Left cardiac atrium (tissue), 4 donors: ENCODE measurements at regions not wholly inside any gene's neighbourhood (a gene's known extent, or its start where the extent isn't known, plus 50 kb on each side); places are given as distances from the start of the nearest gene placed in this dataset.
"Not testable (repeated sequence)": the region's sequence is repeated elsewhere in the genome, so short reads cannot be mapped to it uniquely, and the experiment has no call there.

Experiments used
- ATAC-seq, 2 donors: fragments of 200-7000 bp; cut with Tn5 transposase; one replicate each; pipeline ENCODE4 v1.9.1; 2020; ENCODE audit warnings: mild to moderate bottlenecking in 2 of 2, moderate library complexity in 2 of 2
- DNase-seq: peaks from one replicate; pipeline ENCODE4 v3.0.0-alpha.2; 2020
- intact Hi-C, 2 donors: fragments of 100-400 bp; cut with DNase I; formaldehyde crosslinking; loops; one replicate each; pipeline versions ENCODE4 v1.14.1 to v1.15.1; 2022 to 2023
- donor health status: DM: no; HTN: yes; CAD: no.
- donor health status: DM: no; HTN: yes; CAD: no; lungs with severe emphysema.
- donor health status: DM: yes; HTN: yes; CAD: no.
- donor health status: Dilated cardiomyopathy.

DNA sequence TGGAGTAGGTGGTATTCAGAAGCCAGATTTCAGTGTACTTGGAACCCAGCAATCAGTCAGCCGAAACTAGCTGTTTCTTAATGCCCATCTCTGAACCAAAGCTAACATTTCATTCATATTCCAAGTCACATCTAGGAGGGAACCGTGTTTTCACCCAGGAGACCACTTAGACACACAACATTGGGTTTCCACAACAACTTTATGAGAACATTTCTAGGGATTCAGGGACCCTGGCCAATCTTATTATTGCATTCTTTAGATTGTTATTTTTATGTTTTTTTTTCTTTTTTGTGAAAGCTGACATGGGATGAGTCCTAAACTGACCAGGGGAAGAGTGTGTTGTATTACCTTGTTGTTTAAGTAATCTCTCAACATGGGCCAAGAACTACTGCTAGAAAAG, 72.5 kb upstream of the KIAA0040 start:
- intact Hi-C loops: no loop called here
- ATAC-seq: no peak
- no peak for DNase-seq

DNA sequence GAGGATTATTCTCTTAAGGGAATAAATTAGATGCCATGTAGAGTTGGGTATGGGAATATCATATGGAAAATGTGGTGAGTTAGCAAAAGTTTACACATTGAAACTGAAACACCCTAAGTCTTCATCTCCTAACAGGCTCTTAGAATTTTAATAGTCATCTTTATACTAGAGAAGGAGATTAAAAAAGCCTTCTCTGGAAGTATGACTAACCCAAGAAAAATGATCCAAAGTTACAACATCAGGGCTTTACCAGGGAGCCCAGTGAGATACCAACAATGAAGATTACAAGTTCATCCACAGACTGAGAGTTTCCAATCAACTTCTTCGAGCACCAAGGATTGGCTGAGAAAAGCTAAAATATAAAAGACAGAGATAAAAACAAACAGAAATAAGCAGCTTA, 70.0 kb upstream of the KIAA0040 start:
- intact Hi-C loops: no loop called here
- ATAC-seq (no peak), DNase-seq (no peak)

DNA sequence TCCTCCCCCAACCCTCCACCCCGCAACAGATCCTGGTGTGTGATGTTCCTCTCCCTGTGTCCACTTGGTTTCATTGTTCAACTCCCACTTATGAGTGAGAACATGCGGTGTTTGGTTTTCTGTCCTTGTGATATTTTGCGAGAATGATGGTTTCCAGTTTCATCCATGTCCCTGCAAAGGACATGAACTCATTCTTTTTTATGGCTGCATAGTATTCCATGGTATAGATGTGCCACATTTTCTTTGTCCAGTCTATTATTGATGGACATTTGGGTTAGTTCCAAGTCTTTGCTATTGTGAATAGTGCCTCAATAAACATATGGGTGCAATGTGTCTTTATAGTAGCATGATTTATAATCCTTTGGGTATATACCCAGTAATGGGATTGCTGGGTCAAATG, 63.7 kb upstream of the KIAA0040 start:
- DNase-seq, intact Hi-C loops, ATAC-seq: not testable (repeated sequence)

DNA sequence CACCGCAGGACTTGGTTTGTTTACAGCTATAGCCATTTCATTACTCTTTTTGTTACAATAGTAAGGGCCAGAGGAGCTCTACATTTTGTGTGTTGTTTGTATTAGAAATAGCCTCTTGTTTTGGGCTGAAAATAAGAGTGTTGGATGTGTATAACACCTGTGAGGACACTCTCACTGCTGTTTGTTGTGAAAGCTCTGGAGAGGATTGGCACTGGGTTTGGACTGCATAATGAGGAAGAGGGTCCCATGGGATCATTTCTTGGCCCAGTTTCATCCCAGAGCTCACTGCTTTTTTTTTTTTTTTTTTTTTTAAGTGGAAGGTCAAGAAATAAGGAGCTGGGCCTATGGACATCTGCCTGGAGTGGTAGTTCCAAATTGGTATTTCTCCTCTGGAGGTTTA, 61.6 kb upstream of the KIAA0040 start:
- peak in 1 of 2 donors; percentile 44 for ATAC-seq
- intact Hi-C loops: no loop called here
- DNase-seq: no peak

DNA sequence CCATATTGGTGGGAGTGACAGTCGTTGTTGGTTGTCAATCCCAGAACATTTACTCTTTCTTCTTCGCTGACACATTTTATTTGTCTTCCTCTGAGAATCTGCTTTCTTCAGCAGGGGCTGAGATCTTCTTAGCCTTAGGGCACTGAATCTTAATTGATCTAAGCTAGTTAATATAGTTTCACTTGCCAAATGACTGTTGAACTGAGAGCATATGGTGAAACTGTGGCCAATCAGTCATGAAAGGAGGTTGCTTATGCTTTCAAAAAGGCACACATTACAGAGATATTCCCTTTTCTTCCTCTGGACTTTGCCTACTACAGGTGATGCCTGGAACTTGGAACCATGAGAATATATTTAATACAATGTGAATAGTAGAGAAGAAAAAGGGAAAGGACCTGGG, 60.0 kb upstream of the KIAA0040 start:
- no peak for ATAC-seq
- DNase-seq: no peak
- intact Hi-C loops: no loop called here

DNA sequence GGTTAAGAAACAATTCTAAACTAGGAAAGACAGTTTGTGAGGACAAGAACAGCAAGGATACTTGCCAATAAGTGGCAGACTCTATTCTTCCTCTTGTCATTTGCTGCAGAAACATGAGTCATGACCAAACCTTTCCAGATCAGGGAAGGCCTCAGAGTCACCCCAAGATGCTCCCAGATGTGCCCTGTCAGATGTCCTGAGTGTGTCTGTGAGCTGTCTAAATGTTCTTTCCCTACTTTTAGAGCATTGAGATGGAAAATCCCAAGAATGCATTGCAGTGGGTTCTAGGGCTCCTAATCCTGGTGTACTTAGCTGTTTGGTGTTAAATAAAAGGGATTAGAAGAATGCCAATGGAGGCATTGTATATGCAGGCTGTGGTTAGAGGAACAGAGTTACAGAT, 57.5 kb upstream of the KIAA0040 start:
- intact Hi-C loops: no loop called here
- peak in 1 of 2 donors; percentile 61 for ATAC-seq
- no peak for DNase-seq

DNA sequence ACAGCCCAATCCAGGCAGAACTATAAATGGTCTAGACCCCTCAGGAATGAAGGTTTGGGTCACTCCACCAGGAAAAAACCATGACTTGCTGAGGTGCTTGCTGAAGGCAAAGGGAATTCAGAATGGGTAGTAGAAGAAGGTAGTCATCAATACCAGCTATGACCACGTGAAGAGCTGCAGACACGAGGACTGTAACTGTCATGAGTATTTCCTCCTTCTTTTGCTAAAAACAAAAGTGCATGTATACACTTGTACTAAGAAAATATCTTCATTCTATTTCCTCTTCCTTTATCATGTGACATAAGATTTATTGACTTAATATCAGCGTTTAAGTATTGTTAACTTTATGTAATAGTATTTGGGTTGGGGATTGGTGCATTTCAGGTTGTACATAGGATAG, 55.5 kb upstream of the KIAA0040 start:
- DNase-seq, ATAC-seq, intact Hi-C loops: not testable (repeated sequence)

DNA sequence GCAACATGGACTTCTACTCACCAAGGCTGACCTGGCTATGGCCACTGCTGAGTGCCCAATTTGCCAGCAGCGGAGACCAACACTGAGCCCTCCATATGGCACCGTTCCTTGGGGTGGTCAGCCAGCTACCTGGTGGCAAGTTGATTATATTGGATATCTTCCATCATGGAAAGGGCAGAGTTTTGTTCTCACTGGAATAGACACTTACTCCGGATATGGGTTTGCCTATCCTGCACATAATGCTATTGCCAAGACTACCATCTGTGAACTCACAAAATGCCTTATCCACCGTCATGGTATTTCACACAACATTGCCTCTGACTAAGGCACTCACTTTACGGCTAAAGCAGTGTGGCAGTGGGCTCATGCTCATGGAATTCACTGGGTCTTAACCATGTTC, 54.5 kb upstream of the KIAA0040 start:
- intact Hi-C loops, ATAC-seq, DNase-seq: not testable (repeated sequence)

DNA sequence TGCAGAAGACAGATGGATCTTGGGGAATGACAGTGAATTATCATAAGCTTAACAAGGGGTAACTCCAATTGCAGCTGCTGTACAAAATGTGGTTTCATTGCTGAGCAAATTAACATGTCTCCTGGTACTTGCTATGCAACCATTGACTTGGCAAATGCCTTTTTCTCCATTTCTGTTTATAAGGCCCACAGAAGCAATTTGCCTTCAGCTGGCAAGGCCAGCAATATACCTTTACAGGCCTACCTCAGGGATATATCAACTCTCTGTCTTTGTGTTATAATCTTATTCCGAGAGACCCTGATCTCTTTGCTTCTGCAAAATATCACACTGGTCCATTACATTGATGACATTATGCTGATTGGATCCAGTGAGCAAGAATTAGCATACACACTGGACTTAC, 52.7 kb upstream of the KIAA0040 start:
- no peak for ATAC-seq
- no peak for DNase-seq
- intact Hi-C loops: no loop called here

DNA sequence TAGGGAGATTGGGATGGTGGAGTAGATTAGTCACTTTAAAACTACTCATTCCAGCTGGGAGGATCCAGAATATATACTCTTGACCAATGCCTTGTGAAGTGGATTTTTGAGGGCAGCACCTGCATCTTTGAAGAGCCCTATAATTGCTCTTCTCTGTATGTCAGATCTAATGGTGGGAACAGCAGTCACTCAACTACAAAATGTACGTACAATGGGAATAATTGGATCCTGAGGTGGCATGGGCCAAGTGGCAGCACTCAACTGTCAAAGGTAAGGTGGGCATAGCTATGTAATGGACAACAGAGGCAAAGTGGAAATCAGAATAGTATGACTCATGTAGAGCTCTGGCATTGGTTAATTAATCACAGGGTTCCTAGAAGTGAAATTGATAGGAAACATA, 51.6 kb upstream of the KIAA0040 start:
- ATAC-seq (no peak), DNase-seq (no peak)
- intact Hi-C loops: no loop called here
